SK-N-SH (cell line): ENCODE measurements at regions not wholly inside any gene's neighbourhood (a gene's known extent, or its start where the extent isn't known, plus 50 kb on each side); places are given as distances from the start of the nearest gene placed in this dataset.

Source experiments
- CTCF ChIA-PET: fragments of 300-600, 350-600 bp; formaldehyde crosslinking; extraction: SDS; loops from one replicate; lab custom pipeline; 2021; lab: Yijun Ruan, JAX
- POLR2A ChIA-PET: fragments of 350-600 bp; sonication (Branson Sonifier 250); formaldehyde crosslinking; extraction: SDS; loops from one replicate; lab custom pipeline; 2020; ENCODE audit warnings: antibody characterized with exemption, inconsistent platforms; lab: Yijun Ruan, JAX
- DNase-seq: peaks from one replicate; pipeline ENCODE4 v3.0.0; 2012
- H2AFZ ChIP-seq: fragments of 200-600 bp; sonication (generic); 2 replicates; pipeline ENCODE4 v1.8.1; 2016; ENCODE audit warnings: antibody characterized with exemption, mild to moderate bottlenecking, low read depth
- H3F3A ChIP-seq: fragments of 200-600 bp; sonication (generic); replicated peaks from 2 replicates; pipeline ENCODE3; 2016; ENCODE audit warnings: antibody characterized with exemption, mild to moderate bottlenecking; ENCODE audit not compliant: insufficient read depth
- H3K27ac ChIP-seq, 2 experiments: fragments of 200-500 bp in 1 of 2; fragments of 200-600 bp in 1 of 2; sonication (Bioruptor generic) in 1 of 2; sonication (generic), shearing (Covaris generic) in 1 of 2; 2 replicates each; pipeline versions ENCODE4 v1.5.1 to v1.6.1; 2014 to 2016; ENCODE audit warnings: low read depth in 2 of 2, inconsistent platforms in 1 of 2, low read length in 1 of 2, mild to moderate bottlenecking in 1 of 2, mixed read lengths in 1 of 2
- H3K27me3 ChIP-seq: fragments of 200-600 bp; sonication (generic), shearing (Covaris generic); 2 replicates; pipeline ENCODE4 v1.6.1; 2016; ENCODE audit warnings: mixed run types; ENCODE audit not compliant: insufficient read depth
- H3K36me3 ChIP-seq, 2 experiments: fragments of 200-500 bp in 1 of 2; fragments of 200-600 bp in 1 of 2; sonication (Bioruptor generic) in 1 of 2; sonication (generic) in 1 of 2; replicated peaks in 1 of 2; 2 replicates each; pipeline versions ENCODE3 to v1.5.1; 2014 to 2016; ENCODE audit warnings: low read length in 1 of 2, mild to moderate bottlenecking in 1 of 2; ENCODE audit not compliant: insufficient read depth in 2 of 2, control insufficient read depth in 1 of 2
- H3K4me1 ChIP-seq, 2 experiments: fragments of 200-500 bp in 1 of 2; fragments of 200-600 bp in 1 of 2; sonication (Bioruptor generic) in 1 of 2; sonication (generic), shearing (Covaris generic) in 1 of 2; 2 replicates each; pipeline versions ENCODE4 v1.5.1 to v1.6.1; 2014 to 2016; ENCODE audit warnings: low read depth in 1 of 2, low read length in 1 of 2, mixed run types in 1 of 2; ENCODE audit not compliant: insufficient read depth in 2 of 2, control insufficient read depth in 1 of 2
- H3K4me2 ChIP-seq: fragments of 200-600 bp; sonication (generic), shearing (Covaris generic); 2 replicates; pipeline ENCODE4 v1.6.1; 2017; ENCODE audit warnings: mixed run types
- H3K4me3 ChIP-seq, 2 experiments: fragments of 200-500 bp in 1 of 2; fragments of 200-600 bp in 1 of 2; sonication (Bioruptor generic) in 1 of 2; sonication (generic), shearing (Covaris generic) in 1 of 2; 2 replicates each; pipeline versions ENCODE4 v1.5.1 to v1.8.1; 2014 to 2016; ENCODE audit warnings: low read depth in 2 of 2, inconsistent platforms in 1 of 2, low read length in 1 of 2, mild to moderate bottlenecking in 1 of 2, mixed read lengths in 1 of 2, moderate library complexity in 1 of 2
- H3K79me2 ChIP-seq: fragments of 200-600 bp; sonication (generic); 2 replicates; pipeline ENCODE4 v1.8.1; 2017; ENCODE audit warnings: mild to moderate bottlenecking; ENCODE audit not compliant: insufficient read depth
- H3K9ac ChIP-seq: fragments of 200-600 bp; sonication (generic); 2 replicates; pipeline ENCODE4 v1.6.1; 2017; ENCODE audit warnings: mixed run types
- H3K9me2 ChIP-seq: fragments of 200-600 bp; sonication (generic); 2 replicates; pipeline ENCODE4 v1.6.1; 2017; ENCODE audit warnings: mixed run types
- H3K9me3 ChIP-seq: fragments of 200-600 bp; sonication (generic); 2 replicates; pipeline ENCODE4 v1.6.1; 2017; ENCODE audit warnings: mixed run types, mild to moderate bottlenecking, moderate library complexity
- H4K20me1 ChIP-seq: fragments of 200-600 bp; sonication (generic); 2 replicates; pipeline ENCODE4 v1.6.1; 2017; ENCODE audit warnings: mild to moderate bottlenecking, mixed run types; ENCODE audit not compliant: insufficient read depth
- CHD2 ChIP-seq: fragments of 150-350 bp; IDR thresholded peaks from 2 replicates; pipeline ENCODE4 v1.6.1; 2018; ENCODE audit warnings: low read length; ENCODE audit not compliant: partially characterized antibody
- CTCF ChIP-seq: fragments of 200-600 bp; sonication (generic); IDR thresholded peaks from 2 replicates; pipeline ENCODE4 v1.6.1; 2017; ENCODE audit warnings: antibody characterized with exemption, mild to moderate bottlenecking, moderate library complexity
- EP300 ChIP-seq, 2 experiments: IDR thresholded peaks; 2 replicates each; pipeline versions ENCODE4 v1.4.0 to v1.6.1; 2012; ENCODE audit warnings: borderline replicate concordance in 1 of 2, low read depth in 1 of 2, low read length in 1 of 2
- FOXJ3 ChIP-seq: sonication (generic); formaldehyde crosslinking; IDR thresholded peaks from 2 replicates; pipeline ENCODE4 v1.5.1; 2020; ENCODE audit warnings: mild to moderate bottlenecking, missing genetic modification reagents
- GABPA ChIP-seq: IDR thresholded peaks from 2 replicates; pipeline ENCODE4 v1.4.0; 2012; ENCODE audit warnings: low read depth, mild to moderate bottlenecking
- GATA2 ChIP-seq: sonication (generic); formaldehyde crosslinking; IDR thresholded peaks from 2 replicates; pipeline ENCODE4 v1.5.0; 2020; ENCODE audit warnings: mild to moderate bottlenecking, missing genetic modification reagents
- JUND ChIP-seq: IDR thresholded peaks from 2 replicates; pipeline ENCODE4 v1.4.0; 2012
- NFIC ChIP-seq: IDR thresholded peaks from 2 replicates; pipeline ENCODE4 v1.4.0; 2012; ENCODE audit warnings: borderline replicate concordance
- PBX3 ChIP-seq: IDR thresholded peaks from 2 replicates; pipeline ENCODE4; 2012
- POLR2AphosphoS5 ChIP-seq: IDR thresholded peaks from 2 replicates; pipeline ENCODE4 v1.6.1; 2012; ENCODE audit warnings: low read depth, low read length
- RFX5 ChIP-seq: IDR thresholded peaks from 2 replicates; pipeline ENCODE4 v1.6.1; 2012; ENCODE audit warnings: mild to moderate bottlenecking, improper control_type of control experiment, low read length
- RXRA ChIP-seq: IDR thresholded peaks from 2 replicates; pipeline ENCODE4 v1.4.0; 2012; ENCODE audit warnings: low read depth, mild to moderate bottlenecking, borderline replicate concordance
- SIN3A ChIP-seq: IDR thresholded peaks from 2 replicates; pipeline ENCODE4 v1.6.1; 2012; ENCODE audit warnings: low read depth, mild to moderate bottlenecking, low read length, moderate library complexity, borderline replicate concordance
- SMC3 ChIP-seq: IDR thresholded peaks from 2 replicates; pipeline ENCODE4 v1.6.1; 2012; ENCODE audit warnings: low read depth, low read length, improper control_type of control experiment
- TCF12 ChIP-seq: IDR thresholded peaks from 2 replicates; pipeline ENCODE4 v1.4.0; 2012
- USF1 ChIP-seq: IDR thresholded peaks from 2 replicates; pipeline ENCODE4 v1.4.0; 2012; ENCODE audit warnings: low read depth, borderline replicate concordance
- WGBS: methylation state at CpG from one replicate; pipeline ENCODE4 v1.1.6; 2017; ENCODE audit warnings: low lambda C conversion rate; 5-methylcytosine and 5-hydroxymethylcytosine counted together
- TF ChIP-seq, protein P1 (sequence below): IDR thresholded peaks from 2 replicates; pipeline ENCODE4 v1.4.0; 2012; ENCODE audit warnings: low read depth, borderline replicate concordance
- TF ChIP-seq, protein P2 (sequence below): IDR thresholded peaks from 2 replicates; pipeline ENCODE4 v1.4.0; 2012; ENCODE audit warnings: low read depth

DNA sequence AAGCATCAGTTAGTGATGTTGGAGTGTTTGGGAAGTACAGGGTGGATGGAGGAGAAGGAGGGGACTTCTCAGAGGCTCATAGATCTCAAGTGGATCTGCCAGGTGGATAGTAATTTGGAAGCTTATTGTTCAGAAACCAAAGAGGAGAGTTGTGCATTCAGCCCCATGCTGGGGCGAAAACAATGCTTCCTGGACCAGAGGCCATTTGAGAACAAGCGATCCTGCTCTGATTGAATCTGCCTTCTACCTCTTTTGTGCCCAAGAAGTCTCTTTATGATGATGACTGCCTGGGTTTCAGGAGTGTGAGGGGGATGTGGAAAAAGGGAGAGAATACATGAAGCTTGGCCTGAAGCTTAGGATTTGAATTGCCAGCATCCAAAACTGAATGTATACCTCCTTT, 110.8 kb upstream of the SRRM4 start:
- Histone ChIP-seq H3K9me2 (no peaks in the 10 kb centered on the region), H3K9me3 (no peaks in the 10 kb centered on the region), H3K27me3 (no peaks in the 10 kb centered on the region), H3K4me3 (no peak overlapping the region), H3K27ac (no peak overlapping the region), H3K79me2 (no peaks in the 10 kb centered on the region), H2AFZ (no peak overlapping the region), H3K4me2 (no peak overlapping the region), H3K9ac (no peak overlapping the region), H3K4me1 (no peaks in the 10 kb centered on the region; a peak in 1 of 4 replicates), H4K20me1 (no peaks in the 10 kb centered on the region), H3K36me3 (no peaks in the 10 kb centered on the region), H3F3A (no peaks in the 10 kb centered on the region)
- WGBS: 18% methylated on average over 2 of the region's 2 CpGs
- ChIA-PET CTCF (no interaction called here), POLR2A (no interaction called here)
- no peak for DNase-seq
- no peak for TF ChIP-seq USF1
- no peak for TF ChIP-seq SIN3A
- TF ChIP-seq GABPA: no peak
- no peak for TF ChIP-seq SMC3
- TF ChIP-seq GATA2 (CRISPR knock-in tag): no peak
- no peak for TF ChIP-seq RXRA
- TF ChIP-seq, protein P1, sequence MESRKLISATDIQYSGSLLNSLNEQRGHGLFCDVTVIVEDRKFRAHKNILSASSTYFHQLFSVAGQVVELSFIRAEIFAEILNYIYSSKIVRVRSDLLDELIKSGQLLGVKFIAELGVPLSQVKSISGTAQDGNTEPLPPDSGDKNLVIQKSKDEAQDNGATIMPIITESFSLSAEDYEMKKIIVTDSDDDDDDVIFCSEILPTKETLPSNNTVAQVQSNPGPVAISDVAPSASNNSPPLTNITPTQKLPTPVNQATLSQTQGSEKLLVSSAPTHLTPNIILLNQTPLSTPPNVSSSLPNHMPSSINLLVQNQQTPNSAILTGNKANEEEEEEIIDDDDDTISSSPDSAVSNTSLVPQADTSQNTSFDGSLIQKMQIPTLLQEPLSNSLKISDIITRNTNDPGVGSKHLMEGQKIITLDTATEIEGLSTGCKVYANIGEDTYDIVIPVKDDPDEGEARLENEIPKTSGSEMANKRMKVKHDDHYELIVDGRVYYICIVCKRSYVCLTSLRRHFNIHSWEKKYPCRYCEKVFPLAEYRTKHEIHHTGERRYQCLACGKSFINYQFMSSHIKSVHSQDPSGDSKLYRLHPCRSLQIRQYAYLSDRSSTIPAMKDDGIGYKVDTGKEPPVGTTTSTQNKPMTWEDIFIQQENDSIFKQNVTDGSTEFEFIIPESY: no peak
- TF ChIP-seq FOXJ3 (CRISPR knock-in tag): no peak

- H3K79me2 ChIP-seq: no peaks in the 10 kb centered on the region
- no peaks in the 10 kb centered on the region for H3K36me3 ChIP-seq
- H3K4me1 ChIP-seq: no peaks in the 10 kb centered on the region
- no peak for TF ChIP-seq CHD2
- no peak for TF ChIP-seq RFX5
- no peak for TF ChIP-seq NFIC
- TF ChIP-seq PBX3: no peak
- no peak for TF ChIP-seq GABPA
- no peak for TF ChIP-seq TCF12
- no peak for TF ChIP-seq POLR2AphosphoS5
- no peak for TF ChIP-seq RXRA
- no peak for TF ChIP-seq EP300 (IDR thresholded peaks at IDR 0.05; ENCODE audit: borderline replicate concordance in 1 of 2, low read depth in 1 of 2, low read length in 1 of 2)
- no peak for TF ChIP-seq GATA2 (CRISPR knock-in tag)
- TF ChIP-seq, protein P2, sequence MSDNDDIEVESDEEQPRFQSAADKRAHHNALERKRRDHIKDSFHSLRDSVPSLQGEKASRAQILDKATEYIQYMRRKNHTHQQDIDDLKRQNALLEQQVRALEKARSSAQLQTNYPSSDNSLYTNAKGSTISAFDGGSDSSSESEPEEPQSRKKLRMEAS: no peak
- TF ChIP-seq JUND: no peak
- no peak for TF ChIP-seq CTCF
- no peak for TF ChIP-seq FOXJ3 (CRISPR knock-in tag)
- no peak overlapping the region for H2AFZ ChIP-seq
- no peaks in the 10 kb centered on the region for H3K9me3 ChIP-seq
- no peaks in the 10 kb centered on the region for H3K9me2 ChIP-seq
- H3K4me3 ChIP-seq: no peak overlapping the region
- H4K20me1 ChIP-seq: no peaks in the 10 kb centered on the region
- no peaks in the 10 kb centered on the region for H3F3A ChIP-seq
- POLR2A ChIA-PET: no interaction called here
- H3K9ac ChIP-seq: no peak overlapping the region
- no peaks in the 10 kb centered on the region for H3K27me3 ChIP-seq
- H3K27ac ChIP-seq: no peak overlapping the region
- no peak for DNase-seq
- CTCF ChIA-PET: interaction anchor here (0.7 to 1.4 kb wide), 3 partner anchors 10 to 470 kb away, joined by 3 to 4 read pairs (median 3); no protein-coding TSS in a partner anchor
- no peak overlapping the region for H3K4me2 ChIP-seq
- 27% methylated on average over 6 of the region's 6 CpGs for WGBS
Observed at GRCh38 chr12:118874698-118875548, 106.4 kb upstream of the SRRM4 start.
